HepG2 (cell line): ENCODE measurements at regions not wholly inside any gene's neighbourhood (a gene's known extent, or its start where the extent isn't known, plus 50 kb on each side); places are given as distances from the start of the nearest gene placed in this dataset.

Experiments used
- ATAC-seq: fragments of 200-7000 bp; cut with Tn5 transposase; 3 replicates; pipeline ENCODE4 v1.9.1; 2020; ENCODE audit warnings: mild to moderate bottlenecking, moderate library complexity
- BruUV-seq: library from RNA; stranded (reverse); fragments of 400-500 nt; replicated peaks from 2 replicates; lab custom pipeline; 2021; lab: Mats Ljungman, UMichigan
- CTCF ChIA-PET: fragments of 300-600 bp; formaldehyde crosslinking; extraction: SDS; loops from one replicate; lab custom pipeline; 2021; ENCODE audit warnings: low total read pairs, inconsistent platforms, low intra/inter-chr PET ratio; lab: Yijun Ruan, JAX
- POLR2A ChIA-PET: fragments of 350-600 bp; sonication (Branson Sonifier 250); formaldehyde crosslinking; loops from one replicate; lab custom pipeline; 2020; ENCODE audit warnings: antibody characterized with exemption, inconsistent platforms; lab: Yijun Ruan, JAX
- DNase-seq: peaks from one replicate; pipeline ENCODE4 v3.0.0-alpha.2; 2015; ENCODE audit warnings: low spot score
- FAIRE-seq: peaks from 3 replicates; lab custom pipeline; 2011; peaks lifted over from hg19 to GRCh38; lab: Jason Lieb, UNC
- H2AFZ ChIP-seq: one replicate; pipeline ENCODE4 v1.6.1; 2011; ENCODE audit warnings: low read length, inconsistent platforms
- H3K27ac ChIP-seq: fragments of 300-600 bp; 3 replicates; pipeline ENCODE4 v1.8.0; 2011; ENCODE audit warnings: mixed run types, mild to moderate bottlenecking, mixed read lengths, low read length, inconsistent platforms; ENCODE audit not compliant: insufficient read depth; ENCODE audit errors: extremely low read length
- H3K27me3 ChIP-seq, 2 experiments: fragments of 200-600 bp in 1 of 2; 2 replicates in 1 of 2; 3 replicates in 1 of 2; pipeline versions ENCODE4 v1.6.0 to v1.8.0; 2011; ENCODE audit warnings: low read length in 2 of 2, mild to moderate bottlenecking in 2 of 2, moderate library complexity in 2 of 2, inconsistent platforms in 1 of 2; ENCODE audit not compliant: insufficient read depth in 2 of 2, control insufficient read depth in 1 of 2
- H3K36me3 ChIP-seq, 2 experiments: fragments of 200-600 bp in 1 of 2; replicated peaks in 1 of 2; 2 replicates in 1 of 2; 3 replicates in 1 of 2; pipeline versions ENCODE4 v1.5.1 to v1.8.0; 2011; ENCODE audit warnings: low read length in 2 of 2, inconsistent platforms in 1 of 2; ENCODE audit not compliant: insufficient read depth in 2 of 2, control insufficient read depth in 1 of 2
- H3K4me1 ChIP-seq: 2 replicates; pipeline ENCODE4 v1.5.1; 2012; ENCODE audit warnings: low read length, inconsistent platforms; ENCODE audit not compliant: insufficient read depth
- H3K4me2 ChIP-seq: 2 replicates; pipeline ENCODE4 v1.6.0; 2011; ENCODE audit warnings: low read depth, low read length, inconsistent platforms
- H3K4me3 ChIP-seq, 3 experiments: fragments of 200-600 bp in 1 of 3; sonication (generic), shearing (Covaris generic) in 1 of 3; replicated peaks in 1 of 3; 2 replicates each; pipeline ENCODE4 v1.5.1; 2011 to 2016; ENCODE audit warnings: low read length in 3 of 3, inconsistent platforms in 2 of 3, low read depth in 2 of 3, mild to moderate bottlenecking in 2 of 3, control low read depth in 1 of 3, mixed read lengths in 1 of 3; ENCODE audit not compliant: insufficient read depth in 1 of 3
- H3K79me2 ChIP-seq: one replicate; pipeline ENCODE4 v1.6.1; 2011; ENCODE audit warnings: low read length, inconsistent platforms; ENCODE audit not compliant: insufficient read depth
- H3K9ac ChIP-seq: 2 replicates; pipeline ENCODE4 v1.6.0; 2011; ENCODE audit warnings: mild to moderate bottlenecking, low read depth, low read length, inconsistent platforms; ENCODE audit not compliant: insufficient read depth
- H3K9me3 ChIP-seq: 2 replicates; pipeline ENCODE4 v1.5.1; 2012; ENCODE audit warnings: mild to moderate bottlenecking, low read length
- H4K20me1 ChIP-seq: 2 replicates; pipeline ENCODE4 v1.6.0; 2011; ENCODE audit warnings: inconsistent platforms, mild to moderate bottlenecking, low read length, moderate library complexity; ENCODE audit not compliant: insufficient read depth
- AGO1 ChIP-seq: fragments of 200-400 bp; formaldehyde crosslinking; IDR thresholded peaks from 2 replicates; pipeline ENCODE4 v1.6.1; 2017; ENCODE audit warnings: mild to moderate bottlenecking, low read depth, low read length, moderate library complexity; ENCODE audit not compliant: poor library complexity, severe bottlenecking
- ELF4 ChIP-seq: sonication (generic); formaldehyde crosslinking; IDR thresholded peaks from 2 replicates; pipeline ENCODE4 v1.5.0; 2020; ENCODE audit warnings: missing genetic modification reagents, mild to moderate bottlenecking, moderate library complexity, borderline replicate concordance
- GATAD2A ChIP-seq: IDR thresholded peaks from 2 replicates; pipeline ENCODE4 v1.6.1; 2016
- HDAC1 ChIP-seq: sonication (generic); formaldehyde crosslinking; IDR thresholded peaks from 2 replicates; pipeline ENCODE4 v1.5.1; 2020; ENCODE audit warnings: mild to moderate bottlenecking, missing genetic modification reagents
- POLR2A ChIP-seq, 2 experiments: IDR thresholded peaks; 2 replicates each; pipeline ENCODE4 v1.6.1; 2011; ENCODE audit warnings: low read depth in 2 of 2, low read length in 2 of 2, mild to moderate bottlenecking in 1 of 2, moderate library complexity in 1 of 2; ENCODE audit not compliant: insufficient read depth in 1 of 2
- RORA ChIP-seq: sonication (generic); formaldehyde crosslinking; IDR thresholded peaks from 2 replicates; pipeline ENCODE4 v1.5.0; 2020; ENCODE audit warnings: mild to moderate bottlenecking, missing genetic modification reagents, moderate library complexity
- ZNF10 ChIP-seq: sonication (generic); formaldehyde crosslinking; IDR thresholded peaks from 2 replicates; pipeline ENCODE4 v1.4.0; 2020; ENCODE audit warnings: mild to moderate bottlenecking, low read depth, missing genetic modification reagents, borderline replicate concordance
- ZNF576 ChIP-seq: sonication (generic); formaldehyde crosslinking; IDR thresholded peaks from 2 replicates; pipeline ENCODE4 v1.4.0; 2020; ENCODE audit warnings: mild to moderate bottlenecking, missing genetic modification reagents
- ZNF609 ChIP-seq: sonication (generic); formaldehyde crosslinking; IDR thresholded peaks from 2 replicates; pipeline ENCODE4 v1.4.0; 2020; ENCODE audit warnings: mild to moderate bottlenecking, missing genetic modification reagents, borderline replicate concordance
- ZNF724P ChIP-seq: sonication (generic); formaldehyde crosslinking; IDR thresholded peaks from 2 replicates; pipeline ENCODE4 v1.8.0; 2022; ENCODE audit warnings: missing genetic modification reagents, borderline replicate concordance
- ZNF800 ChIP-seq: sonication (generic); formaldehyde crosslinking; IDR thresholded peaks from 2 replicates; pipeline ENCODE4 v1.4.0; 2020; ENCODE audit warnings: missing genetic modification reagents
- WGBS: methylation state at CpG from one replicate; pipeline ENCODE4 v1.1.6; 2017; ENCODE audit warnings: low lambda C conversion rate; 5-methylcytosine and 5-hydroxymethylcytosine counted together
- in situ Hi-C: cut with HindIII; loops from 2 replicates; pipeline ENCODE4 v1.10.0; 2017; ENCODE audit warnings: low pct_unique_long_range_greater_than_20kb; ENCODE audit not compliant: extremely low pct_ligation_motif_present
- intact Hi-C: fragments of 100-400 bp; cut with micrococcal nuclease; formaldehyde crosslinking; loops from one replicate; pipeline ENCODE4 v1.10.0; 2022; ENCODE audit not compliant: unreplicated experiment
- TF ChIP-seq, protein P1 (sequence below): sonication (generic); formaldehyde crosslinking; IDR thresholded peaks from 2 replicates; pipeline ENCODE4 v1.4.0; 2020; ENCODE audit warnings: missing genetic modification reagents

DNA sequence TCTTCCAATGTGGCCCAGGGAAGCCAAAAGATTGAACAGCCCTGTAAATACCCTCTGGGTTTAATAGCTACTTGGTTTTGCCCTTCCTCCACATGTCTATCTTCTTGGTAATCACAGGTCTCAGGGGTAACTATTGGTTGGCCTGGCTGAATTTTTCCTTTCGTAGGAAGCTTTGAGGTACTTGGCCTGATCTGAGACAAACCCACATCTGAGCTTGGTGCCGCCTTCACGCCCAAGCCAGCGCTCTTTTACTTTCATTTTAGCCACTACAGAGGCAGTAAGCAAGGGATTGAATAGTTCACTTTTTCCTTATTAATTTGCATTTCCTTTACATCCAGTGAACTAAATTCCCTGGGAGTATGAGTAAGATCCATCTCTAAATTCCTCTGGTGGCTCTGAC is 397.6 kb upstream of the USP9Y start:
- H3K4me3 ChIP-seq, result peak overlapping the region in 2 of 3 experiments; percentile 37; a peak in 3 of 6 replicates
- no peak for TF ChIP-seq ZNF724P (CRISPR knock-in tag)
- TF ChIP-seq ZNF10 (CRISPR knock-in tag), result no peak
- TF ChIP-seq, protein P1, sequence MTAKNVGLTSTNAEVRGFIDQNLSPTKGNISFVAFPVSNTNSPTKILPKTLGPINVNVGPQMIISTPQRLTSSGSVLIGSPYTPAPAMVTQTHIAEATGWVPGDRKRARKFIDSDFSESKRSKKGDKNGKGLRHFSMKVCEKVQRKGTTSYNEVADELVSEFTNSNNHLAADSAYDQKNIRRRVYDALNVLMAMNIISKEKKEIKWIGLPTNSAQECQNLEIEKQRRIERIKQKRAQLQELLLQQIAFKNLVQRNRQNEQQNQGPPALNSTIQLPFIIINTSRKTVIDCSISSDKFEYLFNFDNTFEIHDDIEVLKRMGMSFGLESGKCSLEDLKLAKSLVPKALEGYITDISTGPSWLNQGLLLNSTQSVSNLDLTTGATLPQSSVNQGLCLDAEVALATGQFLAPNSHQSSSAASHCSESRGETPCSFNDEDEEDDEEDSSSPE (CRISPR knock-in tag), result no peak
- TF ChIP-seq RORA (CRISPR knock-in tag), result no peak
- no peak for TF ChIP-seq ZNF609
- TF ChIP-seq GATAD2A (CRISPR knock-in tag), result no peak
- TF ChIP-seq POLR2A (IDR thresholded peaks at IDR 0.05; ENCODE audit: insufficient read depth in 1 of 2, low read depth in 2 of 2, low read length in 2 of 2), result no peak
- TF ChIP-seq ELF4, result no peak
- no peak for TF ChIP-seq ZNF576 (CRISPR knock-in tag)
- no peak for TF ChIP-seq ZNF800 (CRISPR knock-in tag)
- TF ChIP-seq HDAC1 (CRISPR knock-in tag), result no peak
- no peak for TF ChIP-seq AGO1
- TF ChIP-seq, all 625 proteins: peak for 0
- Histone ChIP-seq H2AFZ (no peak overlapping the region), H3K9ac (no peak overlapping the region), H3K4me1 (no peaks in the 10 kb centered on the region), H3K36me3 (no peaks in the 10 kb centered on the region), H3K27me3 (no peaks in the 10 kb centered on the region), H4K20me1 (no peaks in the 10 kb centered on the region), H3K79me2 (no peaks in the 10 kb centered on the region), H3K27ac (no peak overlapping the region), H3K4me2 (peak overlapping the region; percentile 45; the same call in 1 of the 2 replicates), H3K9me3 (no peaks in the 10 kb centered on the region)
- BruUV-seq, result no TSS peak
- peak; percentile 42; the same call in 1 of the 3 replicates for ATAC-seq
- CTCF ChIA-PET, result no interaction called here
- intact Hi-C loops, result no loop called here
- in situ Hi-C loops, result no loop called here
- POLR2A ChIA-PET, result no interaction called here
- 10% methylated on average over 2 of the region's 4 CpGs for WGBS
- FAIRE-seq, result no peak
- peak; percentile 0 for DNase-seq
